Esophagus (tissue), 2 donors: ENCODE measurements at regions not wholly inside any gene's neighbourhood (a gene's known extent, or its start where the extent isn't known, plus 50 kb on each side); places are given as distances from the start of the nearest gene placed in this dataset.

ENCODE experiments used
- H3K27ac ChIP-seq, 2 donors: one replicate each; pipeline ENCODE4 v1.5.1; 2013; ENCODE audit warnings: low read depth in 2 of 2, mild to moderate bottlenecking in 2 of 2, inconsistent platforms in 1 of 2, low read length in 1 of 2, moderate library complexity in 1 of 2
- H3K27me3 ChIP-seq, 2 donors: one replicate each; pipeline ENCODE4 v1.6.1; 2013; ENCODE audit warnings: low read length in 2 of 2, control low read depth in 1 of 2, mild to moderate bottlenecking in 1 of 2; ENCODE audit not compliant: insufficient read depth in 2 of 2, control insufficient read depth in 1 of 2
- H3K36me3 ChIP-seq, 2 donors: one replicate each; pipeline ENCODE4 v1.6.1; 2013; ENCODE audit warnings: low read length in 1 of 2; ENCODE audit not compliant: control insufficient read depth in 2 of 2, insufficient read depth in 2 of 2
- H3K4me1 ChIP-seq, 2 donors: one replicate each; pipeline ENCODE4 v1.6.1; 2013; ENCODE audit warnings: low read length in 1 of 2; ENCODE audit not compliant: control insufficient read depth in 2 of 2, insufficient read depth in 2 of 2
- H3K4me3 ChIP-seq, 2 donors: one replicate each; pipeline ENCODE4 v1.5.1; 2013; ENCODE audit warnings: low read length in 2 of 2, mild to moderate bottlenecking in 2 of 2, low read depth in 1 of 2, moderate library complexity in 1 of 2
- H3K9me3 ChIP-seq, 2 donors: one replicate each; pipeline ENCODE4 v1.6.1; 2013; ENCODE audit warnings: mild to moderate bottlenecking in 2 of 2, low read depth in 1 of 2, low read length in 1 of 2, moderate library complexity in 1 of 2; ENCODE audit not compliant: control insufficient read depth in 2 of 2, insufficient read depth in 1 of 2
- WGBS, 2 donors: extraction: QIAGEN DNeasy Blood & Tissue Kit; methylation state at CpG; one replicate each; pipeline ENCODE4 v1.1.7; 2013; 5-methylcytosine and 5-hydroxymethylcytosine counted together
- donor health status: healthy with polysubstance abuse.
- donor health status: Bipolar disorder and iron deficiency.

- Histone ChIP-seq H3K27me3 (no peaks in the 10 kb centered on the region), H3K36me3 (no peaks in the 10 kb centered on the region), H3K4me1 (no peaks in the 10 kb centered on the region), H3K27ac (no peak overlapping the region), H3K9me3 (no peaks in the 10 kb centered on the region), H3K4me3 (no peak overlapping the region)
- WGBS, 2 donors = 96 to 98% methylated on average over 6 of the region's 6 CpGs
These were observed 161.6 kb upstream of the MKLN1 start for GRCh38 chr7:131166066-131166465.

GRCh38 chr7:131170440-131171271, 157.0 kb upstream of the MKLN1 start:
- H3K4me1 ChIP-seq = no peaks in the 10 kb centered on the region
- no peaks in the 10 kb centered on the region for H3K36me3 ChIP-seq
- 72 to 74% methylated on average over 2 of the region's 2 CpGs for WGBS, 2 donors
- no peak overlapping the region for H3K27ac ChIP-seq
- no peaks in the 10 kb centered on the region for H3K9me3 ChIP-seq
- H3K27me3 ChIP-seq = no peaks in the 10 kb centered on the region
- H3K4me3 ChIP-seq = no peak overlapping the region

GRCh38 chr7:131173145-131173890, 154.4 kb upstream of the MKLN1 start:
- Histone ChIP-seq H3K9me3 (no peaks in the 10 kb centered on the region), H3K4me3 (no peak overlapping the region), H3K36me3 (no peaks in the 10 kb centered on the region), H3K4me1 (no peaks in the 10 kb centered on the region), H3K27ac (no peak overlapping the region), H3K27me3 (no peaks in the 10 kb centered on the region)
- 81 to 86% methylated on average over 11 of the region's 11 CpGs for WGBS, 2 donors

- whole genome bisulfite sequencing, 2 donors = 82 to 84% methylated on average over 5 of the region's 5 CpGs
- H3K4me3 ChIP-seq = no peak overlapping the region
- no peaks in the 10 kb centered on the region for H3K27me3 ChIP-seq
- H3K36me3 ChIP-seq = no peaks in the 10 kb centered on the region
- no peaks in the 10 kb centered on the region for H3K9me3 ChIP-seq
- H3K4me1 ChIP-seq = no peaks in the 10 kb centered on the region
- no peak overlapping the region for H3K27ac ChIP-seq
These were observed 153.3 kb upstream of the MKLN1 start for GRCh38 chr7:131174391-131174790.

GRCh38 chr7:131174855-131175254, 152.8 kb upstream of the MKLN1 start:
- Histone ChIP-seq H3K4me3 (no peak overlapping the region), H3K4me1 (no peaks in the 10 kb centered on the region)

GRCh38 chr7:131182446-131183058, 145.1 kb upstream of the MKLN1 start:
- H3K4me1 ChIP-seq = no peaks in the 10 kb centered on the region
- H3K27me3 ChIP-seq = no peaks in the 10 kb centered on the region
- H3K27ac ChIP-seq = no peak overlapping the region
- no peaks in the 10 kb centered on the region for H3K36me3 ChIP-seq
- H3K4me3 ChIP-seq = no peak overlapping the region
- 80 to 82% methylated on average over 2 of the region's 2 CpGs for WGBS, 2 donors
- H3K9me3 ChIP-seq = no peaks in the 10 kb centered on the region

More at GRCh38 chr7:131174855-131175254, 152.8 kb upstream of the MKLN1 start:
- no peak overlapping the region for H3K27ac ChIP-seq
- no peaks in the 10 kb centered on the region for H3K36me3 ChIP-seq
- no peaks in the 10 kb centered on the region for H3K27me3 ChIP-seq
- H3K9me3 ChIP-seq = no peaks in the 10 kb centered on the region

GRCh38 chr7:131183072-131183471, 144.6 kb upstream of the MKLN1 start:
- Histone ChIP-seq H3K4me3 (no peak overlapping the region), H3K27ac (no peak overlapping the region), H3K36me3 (no peaks in the 10 kb centered on the region), H3K27me3 (no peaks in the 10 kb centered on the region), H3K9me3 (no peaks in the 10 kb centered on the region), H3K4me1 (no peaks in the 10 kb centered on the region)
- 72% methylated on average over 2 of the region's 2 CpGs for WGBS, 2 donors

- 41 to 49% methylated on average over 3 of the region's 3 CpGs for WGBS, 2 donors
- Histone ChIP-seq H3K9me3 (no peaks in the 10 kb centered on the region), H3K4me1 (no peaks in the 10 kb centered on the region)
These were observed 144.0 kb upstream of the MKLN1 start for GRCh38 chr7:131183611-131184119.

GRCh38 chr7:131186816-131187215, 140.9 kb upstream of the MKLN1 start:
- Histone ChIP-seq H3K9me3 (no peaks in the 10 kb centered on the region), H3K27ac (no peak overlapping the region), H3K36me3 (no peaks in the 10 kb centered on the region), H3K27me3 (no peaks in the 10 kb centered on the region), H3K4me1 (peaks cover 0 to 2% of the 10 kb centered on the region in 2 donors), H3K4me3 (no peak overlapping the region)
- 92 to 94% methylated on average over 7 of the region's 7 CpGs for WGBS, 2 donors

More at GRCh38 chr7:131183611-131184119, 144.0 kb upstream of the MKLN1 start:
- H3K4me3 ChIP-seq = no peak overlapping the region
- H3K27me3 ChIP-seq = no peaks in the 10 kb centered on the region
- H3K27ac ChIP-seq = no peak overlapping the region
- H3K36me3 ChIP-seq = no peaks in the 10 kb centered on the region
